Fibroblast of lung (primary cell): ENCODE measurements at regions not wholly inside any gene's neighbourhood (a gene's known extent, or its start where the extent isn't known, plus 50 kb on each side); places are given as distances from the start of the nearest gene placed in this dataset.
"Not testable (repeated sequence)": the region's sequence is repeated elsewhere in the genome, so short reads cannot be mapped to it uniquely, and the experiment has no call there.

Experiments
- DNase-seq, 2 donors: peaks; one replicate each; pipeline versions ENCODE4 v3.0.0 to v3.0.0-alpha.2; 2010; ENCODE audit warnings: low read depth in 2 of 2
- H2AFZ ChIP-seq: 2 replicates; pipeline ENCODE4 v1.5.1; 2012; ENCODE audit warnings: low read length, control low read depth, inconsistent platforms
- H3K27ac ChIP-seq: 2 replicates; pipeline ENCODE4 v1.5.1; 2011; ENCODE audit warnings: low read length, control low read depth; ENCODE audit not compliant: insufficient read depth
- H3K27me3 ChIP-seq: 2 replicates; pipeline ENCODE4 v1.5.1; 2011; ENCODE audit warnings: mild to moderate bottlenecking, low read length; ENCODE audit not compliant: control insufficient read depth, insufficient read depth
- H3K36me3 ChIP-seq: 2 replicates; pipeline ENCODE4 v1.5.1; 2011; ENCODE audit warnings: low read length; ENCODE audit not compliant: control insufficient read depth, insufficient read depth
- H3K4me1 ChIP-seq: 2 replicates; pipeline ENCODE4 v1.5.1; 2011; ENCODE audit warnings: low read length; ENCODE audit not compliant: control insufficient read depth, insufficient read depth; ENCODE audit errors: extremely low read depth
- H3K4me2 ChIP-seq: 2 replicates; pipeline ENCODE4 v1.5.1; 2011; ENCODE audit warnings: low read length, control low read depth; ENCODE audit not compliant: insufficient read depth; ENCODE audit errors: extremely low read depth
- H3K4me3 ChIP-seq, 4 experiments: fragments of 200-600 bp in 1 of 4; sonication (generic) in 1 of 4; replicated peaks in 1 of 4; 2 replicates each; pipeline ENCODE4 v1.5.1; 2011 to 2016; ENCODE audit warnings: low read length in 4 of 4, low read depth in 3 of 4, mild to moderate bottlenecking in 3 of 4, control low read depth in 2 of 4, inconsistent platforms in 1 of 4, mixed read lengths in 1 of 4; ENCODE audit not compliant: insufficient read depth in 1 of 4; ENCODE audit errors: control extremely low read depth in 1 of 4
- H3K79me2 ChIP-seq: 2 replicates; pipeline ENCODE4 v1.5.1; 2012; ENCODE audit warnings: mild to moderate bottlenecking, low read length, inconsistent platforms; ENCODE audit not compliant: control insufficient read depth, insufficient read depth
- H3K9ac ChIP-seq: 2 replicates; pipeline ENCODE4 v1.5.1; 2011; ENCODE audit warnings: mild to moderate bottlenecking, low read length, control low read depth; ENCODE audit not compliant: insufficient read depth
- H3K9me3 ChIP-seq: 2 replicates; pipeline ENCODE4 v1.5.1; 2012; ENCODE audit warnings: low read depth, low read length; ENCODE audit not compliant: control insufficient read depth, insufficient read depth
- H4K20me1 ChIP-seq: 2 replicates; pipeline ENCODE4 v1.5.1; 2011; ENCODE audit warnings: low read length; ENCODE audit not compliant: control insufficient read depth, insufficient read depth; ENCODE audit errors: extremely low read depth
- EZH2 ChIP-seq: IDR thresholded peaks from 2 replicates; pipeline ENCODE4 v1.5.1; 2012; ENCODE audit warnings: low read length, control low read depth, mild to moderate bottlenecking; ENCODE audit errors: missing control alignments
- TF ChIP-seq, protein P1 (sequence below), 2 donors: IDR thresholded peaks in 1 of 2; conservative IDR thresholded peaks in 1 of 2; 1 replicate in 1 of 2; 2 replicates in 1 of 2; pipeline ENCODE4 v1.5.1; 2011 to 2012; ENCODE audit warnings: low read length in 2 of 2, control low read depth in 1 of 2, inconsistent platforms in 1 of 2, low read depth in 1 of 2, mild to moderate bottlenecking in 1 of 2

DNA sequence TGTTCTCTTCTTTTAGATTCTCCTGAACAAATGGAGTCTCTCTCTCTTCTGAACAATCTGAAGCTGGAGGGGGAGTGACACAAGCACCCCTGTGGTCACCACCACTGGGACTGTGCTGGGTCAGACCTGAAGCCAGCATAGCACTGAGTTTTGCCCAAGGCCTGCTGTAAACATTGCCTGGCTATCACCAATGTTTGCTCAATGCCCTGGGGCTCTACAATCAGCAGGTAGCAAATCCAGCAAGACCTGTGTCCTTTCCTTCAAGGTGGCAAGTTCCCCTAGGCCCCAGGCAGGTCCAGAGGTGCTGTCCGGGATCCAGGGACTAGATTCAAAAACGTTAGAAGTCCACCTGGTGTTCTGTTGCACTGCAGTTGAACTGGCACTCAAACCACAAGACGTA lies 282.8 kb upstream of the PROX1 start:
- H3K4me2 ChIP-seq = no peak overlapping the region
- no peaks in the 10 kb centered on the region for H3K9me3 ChIP-seq
- no peaks in the 10 kb centered on the region for H4K20me1 ChIP-seq
- H3K9ac ChIP-seq = no peak overlapping the region
- no peaks in the 10 kb centered on the region for H3K27me3 ChIP-seq
- TF ChIP-seq, protein P1, sequence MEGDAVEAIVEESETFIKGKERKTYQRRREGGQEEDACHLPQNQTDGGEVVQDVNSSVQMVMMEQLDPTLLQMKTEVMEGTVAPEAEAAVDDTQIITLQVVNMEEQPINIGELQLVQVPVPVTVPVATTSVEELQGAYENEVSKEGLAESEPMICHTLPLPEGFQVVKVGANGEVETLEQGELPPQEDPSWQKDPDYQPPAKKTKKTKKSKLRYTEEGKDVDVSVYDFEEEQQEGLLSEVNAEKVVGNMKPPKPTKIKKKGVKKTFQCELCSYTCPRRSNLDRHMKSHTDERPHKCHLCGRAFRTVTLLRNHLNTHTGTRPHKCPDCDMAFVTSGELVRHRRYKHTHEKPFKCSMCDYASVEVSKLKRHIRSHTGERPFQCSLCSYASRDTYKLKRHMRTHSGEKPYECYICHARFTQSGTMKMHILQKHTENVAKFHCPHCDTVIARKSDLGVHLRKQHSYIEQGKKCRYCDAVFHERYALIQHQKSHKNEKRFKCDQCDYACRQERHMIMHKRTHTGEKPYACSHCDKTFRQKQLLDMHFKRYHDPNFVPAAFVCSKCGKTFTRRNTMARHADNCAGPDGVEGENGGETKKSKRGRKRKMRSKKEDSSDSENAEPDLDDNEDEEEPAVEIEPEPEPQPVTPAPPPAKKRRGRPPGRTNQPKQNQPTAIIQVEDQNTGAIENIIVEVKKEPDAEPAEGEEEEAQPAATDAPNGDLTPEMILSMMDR (conservative IDR thresholded peaks at IDR 0.05 in 1 of 2, IDR thresholded peaks at IDR 0.05 in 1 of 2; ENCODE audit: low read depth in 1 of 2, low read length in 2 of 2) = no peak
- TF ChIP-seq EZH2 = no peak
- DNase-seq = no peak
- H2AFZ ChIP-seq = no peak overlapping the region
- H3K36me3 ChIP-seq = no peaks in the 10 kb centered on the region
- H3K27ac ChIP-seq = no peak overlapping the region
- H3K4me3 ChIP-seq = no peak overlapping the region
- no peaks in the 10 kb centered on the region for H3K79me2 ChIP-seq
- H3K4me1 ChIP-seq = no peaks in the 10 kb centered on the region

DNA sequence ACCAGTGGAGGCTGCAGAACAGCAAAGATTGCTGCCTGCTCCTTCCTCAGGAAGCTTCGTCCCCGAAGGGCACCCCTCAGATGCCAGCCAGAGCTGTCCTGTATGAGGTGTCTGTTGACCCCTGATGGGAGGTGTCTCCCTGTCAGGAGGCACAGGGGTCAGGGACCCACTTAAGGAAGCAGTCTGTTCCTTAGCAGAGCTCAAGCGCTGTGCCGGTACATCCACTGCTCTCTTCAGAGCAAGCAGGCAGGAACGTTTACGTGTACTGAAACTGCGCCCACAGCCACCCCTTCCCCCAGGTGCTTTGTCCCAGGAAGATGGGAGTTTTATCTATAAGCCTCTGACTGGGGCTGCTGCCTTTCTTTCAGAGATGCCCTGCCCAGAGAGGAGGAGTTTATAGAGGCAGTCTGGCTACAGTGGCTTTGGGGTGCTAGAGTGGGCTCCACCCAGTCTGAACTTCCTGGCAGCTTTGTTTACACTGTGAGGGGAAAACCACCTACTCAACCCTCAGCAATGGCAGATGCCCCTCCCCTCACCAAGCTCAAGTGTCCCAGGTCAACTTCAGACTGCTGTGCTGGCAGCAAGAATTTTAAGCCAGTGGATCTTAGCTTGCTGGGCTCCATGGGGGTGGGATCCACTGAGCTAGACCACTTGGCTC lies 275.8 kb upstream of the PROX1 start:
- not testable (repeated sequence) for H3K79me2 ChIP-seq, H3K36me3 ChIP-seq, H3K4me3 ChIP-seq, H2AFZ ChIP-seq, H3K9me3 ChIP-seq, H3K27ac ChIP-seq, DNase-seq, H3K9ac ChIP-seq, H3K4me1 ChIP-seq, H4K20me1 ChIP-seq, H3K4me2 ChIP-seq, H3K27me3 ChIP-seq

DNA sequence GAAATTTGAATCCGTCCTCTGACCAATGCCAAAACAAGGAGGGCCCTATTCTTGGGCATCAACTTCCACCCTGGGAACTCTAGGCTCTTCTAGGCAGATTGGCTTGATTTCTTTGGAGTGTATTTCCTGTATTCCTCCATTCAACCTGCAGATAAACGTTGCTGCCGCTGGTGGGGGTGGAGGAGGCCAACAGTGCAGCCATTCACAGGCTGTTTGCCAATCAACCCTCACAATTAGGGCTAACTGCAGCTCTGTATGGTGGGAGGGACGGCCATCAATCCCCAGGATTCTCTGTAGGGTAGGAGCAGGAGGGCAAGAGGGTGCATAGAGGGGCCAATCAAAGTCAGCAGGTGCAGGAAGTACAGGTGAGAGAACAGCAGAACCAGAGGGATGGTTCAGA lies 273.1 kb upstream of the PROX1 start:
- Histone ChIP-seq H4K20me1 (no peaks in the 10 kb centered on the region), H3K79me2 (no peaks in the 10 kb centered on the region), H3K27ac (no peak overlapping the region), H3K4me1 (no peaks in the 10 kb centered on the region), H2AFZ (no peak overlapping the region), H3K4me2 (no peak overlapping the region), H3K4me3 (no peak overlapping the region), H3K9ac (no peak overlapping the region), H3K36me3 (no peaks in the 10 kb centered on the region), H3K9me3 (no peaks in the 10 kb centered on the region), H3K27me3 (no peaks in the 10 kb centered on the region)
- TF ChIP-seq, protein P1 (conservative IDR thresholded peaks at IDR 0.05 in 1 of 2, IDR thresholded peaks at IDR 0.05 in 1 of 2; ENCODE audit: low read depth in 1 of 2, low read length in 2 of 2) = no peak
- TF ChIP-seq EZH2 = no peak
- DNase-seq = no peak
